COLO829 (cell line): ENCODE measurements at regions not wholly inside any gene's neighbourhood (a gene's known extent, or its start where the extent isn't known, plus 50 kb on each side); places are given as distances from the start of the nearest gene placed in this dataset.

Experiments used
- DNase-seq: peaks from one replicate; pipeline ENCODE4 v3.0.0; 2012; ENCODE audit warnings: low spot score

- DNase-seq, result peak; percentile 53
Measured at GRCh38 chr2:21281791-21282514, 158.2 kb downstream of the TDRD15 start.

GRCh38 chr2:21282515-21282898 lies 158.7 kb downstream of the TDRD15 start:
- DNase-seq, result no peak

- DNase-seq, result no peak
Measured at GRCh38 chr2:21288299-21288698, 164.5 kb downstream of the TDRD15 start.

- DNase-seq, result no peak
Measured at GRCh38 chr2:21288739-21289520, 165.2 kb downstream of the TDRD15 start.

GRCh38 chr2:21289551-21289950 lies 165.8 kb downstream of the TDRD15 start:
- no peak for DNase-seq

GRCh38 chr2:21289989-21290388 lies 166.2 kb downstream of the TDRD15 start:
- DNase-seq, result no peak

GRCh38 chr2:21291426-21291825 lies 167.7 kb downstream of the TDRD15 start:
- DNase-seq, result no peak

- DNase-seq, result no peak
Measured at GRCh38 chr2:21294446-21294845, 170.7 kb downstream of the TDRD15 start.

- DNase-seq, result no peak
Measured at GRCh38 chr2:21299411-21299810, 175.6 kb downstream of the TDRD15 start.

- DNase-seq, result no peak
Measured at GRCh38 chr2:21301871-21302455, 178.2 kb downstream of the TDRD15 start.

- DNase-seq, result no peak
Measured at GRCh38 chr2:21303876-21304275, 180.1 kb downstream of the TDRD15 start.

- DNase-seq, result no peak
Measured at GRCh38 chr2:21305581-21305980, 181.8 kb downstream of the TDRD15 start.

GRCh38 chr2:21306235-21306634 lies 182.5 kb downstream of the TDRD15 start:
- no peak for DNase-seq

- DNase-seq, result no peak
Measured at GRCh38 chr2:21307037-21307436, 183.3 kb downstream of the TDRD15 start.

GRCh38 chr2:21310493-21310892 lies 186.7 kb downstream of the TDRD15 start:
- DNase-seq, result no peak

- peak; percentile 39 for DNase-seq
Measured at GRCh38 chr2:21314322-21314835, 190.6 kb downstream of the TDRD15 start.

GRCh38 chr2:21317131-21317530 lies 193.4 kb downstream of the TDRD15 start:
- DNase-seq, result peak; percentile 46

- DNase-seq, result no peak
Measured at GRCh38 chr2:21318263-21318662, 194.5 kb downstream of the TDRD15 start.

- no peak for DNase-seq
Measured at GRCh38 chr2:21326152-21326551, 202.4 kb downstream of the TDRD15 start.

- no peak for DNase-seq
Measured at GRCh38 chr2:21328177-21328576, 204.4 kb downstream of the TDRD15 start.

- DNase-seq, result no peak
Measured at GRCh38 chr2:21330786-21331391, 207.1 kb downstream of the TDRD15 start.

- DNase-seq, result no peak
Measured at GRCh38 chr2:21331625-21332370, 208.0 kb downstream of the TDRD15 start.
